Stimulated activated CD8-positive, alpha-beta memory T cell treated with anti-CD3 and anti-CD28 coated beads, Interleukin-2, amount 100 ng/mL, for 1 hour (primary cell): ENCODE measurements at regions not wholly inside any gene's neighbourhood (a gene's known extent, or its start where the extent isn't known, plus 50 kb on each side); places are given as distances from the start of the nearest gene placed in this dataset.

Source experiments
- DNase-seq, 2 donors: peaks; one replicate each; pipeline ENCODE4 v3.0.0-alpha.2; 2020; ENCODE audit warnings: low read depth in 2 of 2

GRCh38 chr18:78207942-78208341, 771.7 kb upstream of the SALL3 start:
- no peak for DNase-seq

GRCh38 chr18:78208461-78208860, 771.2 kb upstream of the SALL3 start:
- DNase-seq, result no peak

GRCh38 chr18:78213361-78213994, 766.1 kb upstream of the SALL3 start:
- DNase-seq, result no peak

GRCh38 chr18:78221496-78221895, 758.1 kb upstream of the SALL3 start:
- DNase-seq, result no peak

- no peak for DNase-seq
Observed at GRCh38 chr18:78228974-78229373, 750.6 kb upstream of the SALL3 start.

- no peak for DNase-seq
Observed at GRCh38 chr18:78230911-78231310, 748.7 kb upstream of the SALL3 start.

- DNase-seq, result no peak
Observed at GRCh38 chr18:78232196-78232595, 747.4 kb upstream of the SALL3 start.

- DNase-seq, result no peak
Observed at GRCh38 chr18:78237864-78238263, 741.8 kb upstream of the SALL3 start.

GRCh38 chr18:78238404-78239089, 741.1 kb upstream of the SALL3 start:
- DNase-seq, result no peak

- DNase-seq, result no peak
Observed at GRCh38 chr18:78239090-78239457, 740.5 kb upstream of the SALL3 start.

- no peak for DNase-seq
Observed at GRCh38 chr18:78240101-78240500, 739.5 kb upstream of the SALL3 start.

- DNase-seq, result no peak
Observed at GRCh38 chr18:78240627-78241252, 738.9 kb upstream of the SALL3 start.

GRCh38 chr18:78241535-78242253, 737.9 kb upstream of the SALL3 start:
- DNase-seq, result no peak

- DNase-seq, result no peak
Observed at GRCh38 chr18:78242254-78242643, 737.4 kb upstream of the SALL3 start.

- DNase-seq, result no peak
Observed at GRCh38 chr18:78242806-78243205, 736.8 kb upstream of the SALL3 start.

GRCh38 chr18:78244779-78245178, 734.8 kb upstream of the SALL3 start:
- DNase-seq, result no peak

- no peak for DNase-seq
Observed at GRCh38 chr18:78245451-78245850, 734.2 kb upstream of the SALL3 start.

- no peak for DNase-seq
Observed at GRCh38 chr18:78246050-78246449, 733.6 kb upstream of the SALL3 start.

GRCh38 chr18:78246588-78246987, 733.0 kb upstream of the SALL3 start:
- DNase-seq, result no peak

GRCh38 chr18:78247615-78248289, 731.9 kb upstream of the SALL3 start:
- DNase-seq, result no peak

GRCh38 chr18:78255013-78255412, 724.6 kb upstream of the SALL3 start:
- DNase-seq, result no peak
